Body of pancreas (tissue), 4 donors: ENCODE measurements at regions not wholly inside any gene's neighbourhood (a gene's known extent, or its start where the extent isn't known, plus 50 kb on each side); places are given as distances from the start of the nearest gene placed in this dataset.
"Not testable (repeated sequence)": the region's sequence is repeated elsewhere in the genome, so short reads cannot be mapped to it uniquely, and the experiment has no call there.

Experiments used
- ATAC-seq: fragments of 150-250 bp; one replicate; pipeline ENCODE4 v1.9.1; 2016
- DNase-seq, 4 donors: peaks; one replicate each; pipeline ENCODE4 v3.0.0-alpha.2; 2019
- H3K27ac ChIP-seq, 4 donors: fragments of 200-600 bp; sonication (generic); 1 replicate in 3 of 4; 2 replicates in 1 of 4; pipeline versions ENCODE4 v1.5.1 to v1.6.1; 2016 to 2019; ENCODE audit warnings: mild to moderate bottlenecking in 1 of 4, mixed read lengths in 1 of 4, moderate library complexity in 1 of 4
- H3K27me3 ChIP-seq, 2 donors: fragments of 200-600 bp; sonication (generic); one replicate each; pipeline ENCODE4 v1.6.0; 2016; ENCODE audit warnings: mild to moderate bottlenecking in 1 of 2
- H3K36me3 ChIP-seq, 2 donors: fragments of 200-600 bp; sonication (generic); replicated peaks in 1 of 2; 2 replicates each; pipeline ENCODE4 v1.5.1; 2016; ENCODE audit warnings: low read depth in 2 of 2; ENCODE audit not compliant: insufficient read depth in 1 of 2
- H3K4me1 ChIP-seq: fragments of 200-600 bp; sonication (generic); one replicate; pipeline ENCODE4 v1.6.0; 2016
- H3K4me3 ChIP-seq, 2 donors: fragments of 200-600 bp; sonication (generic); 1 replicate in 1 of 2; 2 replicates in 1 of 2; pipeline ENCODE4 v1.5.1; 2016 to 2019
- H3K9me3 ChIP-seq, 3 donors: fragments of 200-600 bp; sonication (generic); 1 replicate in 2 of 3; 2 replicates in 1 of 3; pipeline ENCODE4 v1.5.1; 2016
- CTCF ChIP-seq, 7 experiments: fragments of 450-650 bp in 4 of 7; fragments of 200-600 bp in 3 of 7; sonication (generic) in 3 of 7; IDR thresholded peaks; one replicate each; pipeline ENCODE4 v1.5.1; 2016 to 2019; ENCODE audit warnings: antibody characterized with exemption in 7 of 7
- POLR2A ChIP-seq, 3 donors: fragments of 450-650 bp; IDR thresholded peaks; one replicate each; pipeline ENCODE4 v1.6.1; 2016; ENCODE audit warnings: antibody characterized with exemption in 3 of 3, mild to moderate bottlenecking in 2 of 3
- WGBS, 2 donors: methylation state at CpG; one replicate each; pipeline ENCODE4 v1.1.5; 2017; 5-methylcytosine and 5-hydroxymethylcytosine counted together
- intact Hi-C: fragments of 100-400 bp; cut with DNase I; formaldehyde crosslinking; loops from one replicate; pipeline ENCODE4 v1.15.1; 2023

DNA sequence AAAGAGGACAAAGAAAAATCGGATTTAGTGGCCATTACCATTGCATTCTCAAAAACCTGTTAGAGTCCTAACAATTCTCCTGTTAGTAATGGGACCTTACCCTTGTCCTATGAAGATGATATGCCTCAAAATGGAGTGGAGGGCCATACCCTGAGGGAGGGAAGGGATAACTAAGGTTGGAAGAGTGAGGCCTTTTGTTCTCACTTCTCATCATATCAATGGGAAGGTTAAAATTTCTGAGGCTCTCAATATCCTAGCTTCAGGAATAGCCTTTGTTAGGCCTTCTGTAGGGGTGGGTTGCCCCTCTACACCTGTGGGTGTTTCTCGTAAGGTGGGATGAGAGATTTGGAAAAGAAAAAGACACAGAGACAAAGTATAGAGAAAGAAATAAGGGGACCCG lies 109.4 kb upstream of the SGIP1 start:
- intact Hi-C loops, H3K36me3 ChIP-seq, H3K4me3 ChIP-seq, ATAC-seq, H3K9me3 ChIP-seq, H3K27ac ChIP-seq, H3K4me1 ChIP-seq, H3K27me3 ChIP-seq, DNase-seq: not testable (repeated sequence)
- WGBS, 2 donors = 61 to 67% methylated on average over 2 to 3 of the region's 3 CpGs

DNA sequence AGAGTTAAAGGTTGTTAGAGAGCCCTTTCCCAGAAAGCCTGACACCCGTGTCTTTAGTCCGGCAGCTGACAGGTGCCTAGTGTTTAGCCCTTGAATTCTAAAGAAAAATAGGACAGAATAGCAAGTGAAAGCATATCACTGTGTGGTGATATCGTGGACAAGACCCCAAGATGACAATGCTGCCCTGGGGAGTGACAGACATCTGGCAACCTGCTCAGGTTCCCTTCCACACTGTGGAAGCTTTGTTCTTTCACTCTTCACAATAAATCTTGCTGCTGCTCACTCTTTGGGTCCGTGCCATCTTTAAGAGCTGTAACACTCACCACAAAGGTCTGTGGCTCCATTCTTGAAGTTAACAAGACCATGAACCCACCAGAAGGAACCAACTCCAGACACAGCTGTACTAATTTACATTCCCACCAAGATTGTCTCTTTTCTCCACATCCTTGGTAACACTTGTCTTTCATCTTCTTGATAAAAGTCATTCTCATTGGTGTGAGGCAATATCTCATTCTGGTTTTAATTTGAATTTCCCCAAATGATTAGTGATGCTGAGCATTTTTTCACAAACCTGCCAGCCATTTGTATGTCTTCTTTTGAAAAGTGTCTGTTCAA lies 107.6 kb upstream of the SGIP1 start:
- Histone ChIP-seq H3K27me3 (no peaks in the 10 kb centered on the region), H3K4me3 (no peak overlapping the region), H3K4me1 (no peaks in the 10 kb centered on the region), H3K9me3 (no peaks in the 10 kb centered on the region), H3K27ac (no peak overlapping the region), H3K36me3 (no peaks in the 10 kb centered on the region)
- WGBS, 2 donors = 16 to 22% methylated on average over 4 of the region's 4 CpGs
- no peak for TF ChIP-seq POLR2A (IDR thresholded peaks at IDR 0.05)
- no peak for TF ChIP-seq CTCF (IDR thresholded peaks at IDR 0.05)
- ATAC-seq = no peak
- no peak for DNase-seq
- intact Hi-C loops = no loop called here

DNA sequence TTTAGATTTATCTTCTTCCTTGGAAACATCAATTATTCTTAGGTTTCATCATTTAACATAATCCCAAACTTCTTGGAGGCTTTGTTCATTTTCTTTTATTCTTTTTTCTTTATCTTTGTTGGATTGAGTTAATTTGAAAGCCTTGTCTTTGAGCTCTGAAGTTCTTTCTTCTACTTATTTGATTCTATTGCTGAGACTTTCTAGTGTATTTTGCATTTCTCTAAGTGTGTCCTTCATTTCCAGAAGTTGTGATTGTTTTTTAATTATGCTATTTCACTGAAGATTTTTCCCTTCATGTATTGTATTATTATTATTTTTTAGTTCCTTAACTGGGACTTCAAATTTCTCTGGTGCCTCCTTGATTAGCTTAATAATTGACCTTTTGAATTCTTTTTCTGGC lies 103.1 kb upstream of the SGIP1 start:
- H3K9me3 ChIP-seq, H3K4me3 ChIP-seq, H3K27ac ChIP-seq, H3K36me3 ChIP-seq, DNase-seq, ATAC-seq, intact Hi-C loops, H3K27me3 ChIP-seq, H3K4me1 ChIP-seq: not testable (repeated sequence)

GRCh38 chr1:66431999-66432398 lies 102.0 kb upstream of the SGIP1 start:
- no peaks in the 10 kb centered on the region for H3K4me1 ChIP-seq
- intact Hi-C loops = no loop called here
- H3K9me3 ChIP-seq = no peaks in the 10 kb centered on the region
- WGBS, 2 donors = 68 to 69% methylated on average over 2 of the region's 2 CpGs
- no peak overlapping the region for H3K4me3 ChIP-seq
- H3K27me3 ChIP-seq = no peaks in the 10 kb centered on the region
- no peak overlapping the region for H3K27ac ChIP-seq
- ATAC-seq (no peak), DNase-seq (no peak)
- H3K36me3 ChIP-seq = no peaks in the 10 kb centered on the region
- no peak for TF ChIP-seq POLR2A (IDR thresholded peaks at IDR 0.05)

DNA sequence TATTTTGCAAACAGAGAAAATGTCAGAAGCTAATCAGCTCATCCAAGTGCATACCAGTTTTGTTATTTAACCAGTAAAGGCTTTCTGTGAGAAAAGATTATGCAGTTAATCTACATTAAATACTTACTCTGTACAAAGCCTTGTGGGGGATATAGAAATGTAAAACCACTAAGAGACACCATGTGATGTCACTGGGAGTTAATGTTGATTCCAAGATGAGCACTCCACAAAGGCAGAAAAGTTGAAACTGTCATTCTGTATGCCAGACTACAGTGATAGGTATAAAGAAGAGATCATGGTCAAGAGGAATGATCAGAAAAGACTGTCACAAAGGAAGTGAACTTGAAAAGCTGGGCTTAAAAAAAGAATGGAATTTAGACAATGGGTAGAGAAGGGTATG lies 100.3 kb upstream of the SGIP1 start:
- DNase-seq = no peak
- Histone ChIP-seq H3K9me3 (no peaks in the 10 kb centered on the region), H3K4me1 (no peaks in the 10 kb centered on the region), H3K27ac (no peak overlapping the region), H3K36me3 (no peaks in the 10 kb centered on the region), H3K4me3 (no peak overlapping the region), H3K27me3 (no peaks in the 10 kb centered on the region)
- intact Hi-C loops = no loop called here
- no peak for ATAC-seq
- TF ChIP-seq POLR2A (IDR thresholded peaks at IDR 0.05) (no peak), CTCF (IDR thresholded peaks at IDR 0.05) (no peak)

- DNase-seq (peak in 1 of 4 donors; percentile 12), ATAC-seq (no peak)
- H3K27me3 ChIP-seq = no peaks in the 10 kb centered on the region
- no peaks in the 10 kb centered on the region for H3K9me3 ChIP-seq
- no peaks in the 10 kb centered on the region for H3K4me1 ChIP-seq
- intact Hi-C loops = no loop called here
- no peak overlapping the region for H3K27ac ChIP-seq
- 68 to 83% methylated on average over 1 to 2 of the region's 2 CpGs for WGBS, 2 donors
- TF ChIP-seq POLR2A (IDR thresholded peaks at IDR 0.05) (no peak), CTCF (IDR thresholded peaks at IDR 0.05) (no peak)
- H3K4me3 ChIP-seq = no peak overlapping the region
- H3K36me3 ChIP-seq = no peaks in the 10 kb centered on the region
Observed at GRCh38 chr1:66434096-66434495, 99.9 kb upstream of the SGIP1 start.
